Ramos (cell line): ENCODE measurements at regions not wholly inside any gene's neighbourhood (a gene's known extent, or its start where the extent isn't known, plus 50 kb on each side); places are given as distances from the start of the nearest gene placed in this dataset.
"Not testable (repeated sequence)": the region's sequence is repeated elsewhere in the genome, so short reads cannot be mapped to it uniquely, and the experiment has no call there.

ENCODE experiments used
- in situ Hi-C: fragments of 300-500 bp; cut with MboI; formaldehyde crosslinking; loops from one replicate; pipeline ENCODE4 v1.14.3; 2022; ENCODE audit warnings: low sequenced_read_pairs; ENCODE audit not compliant: unreplicated experiment

DNA sequence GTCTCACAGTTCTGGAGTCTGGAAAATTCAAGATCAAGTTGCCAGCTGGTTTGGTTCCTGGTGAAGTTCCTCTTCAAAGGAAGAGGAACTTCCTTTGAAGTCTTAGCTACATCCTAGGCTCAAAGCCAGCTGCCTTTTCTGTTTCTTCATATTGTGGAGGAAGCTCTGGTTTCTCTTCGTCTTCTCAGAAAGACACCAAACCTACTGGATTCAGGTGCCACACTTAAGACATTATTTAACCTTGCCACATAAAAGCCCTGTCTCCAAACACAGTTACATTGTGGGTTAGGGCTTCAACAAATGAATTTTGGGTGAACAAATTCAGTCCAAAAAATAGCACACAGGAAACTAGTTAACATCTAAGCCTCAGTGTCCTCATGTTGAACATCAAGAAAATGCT, 1019.8 kb downstream of the GALC start:
- in situ Hi-C loops = no loop called here

DNA sequence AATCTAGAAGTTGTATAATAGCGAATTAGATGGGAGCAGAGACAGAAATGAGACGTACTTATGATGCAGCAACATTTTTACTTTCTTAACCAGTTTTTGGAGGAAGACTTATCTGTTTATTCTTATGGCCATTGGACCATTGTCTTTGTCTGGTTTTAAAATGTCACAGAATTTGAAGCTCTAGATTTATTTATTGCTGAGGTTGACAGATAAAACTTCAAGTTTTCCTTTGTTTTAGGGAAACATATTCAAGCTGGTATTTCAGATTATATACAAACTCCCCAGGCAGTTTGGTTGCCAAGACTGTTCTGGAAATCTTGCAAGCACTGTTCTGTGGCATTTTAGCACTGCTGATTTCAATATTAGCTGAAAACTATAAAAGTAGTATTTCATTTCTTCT, 1021.7 kb downstream of the GALC start:
- in situ Hi-C loops = no loop called here

DNA sequence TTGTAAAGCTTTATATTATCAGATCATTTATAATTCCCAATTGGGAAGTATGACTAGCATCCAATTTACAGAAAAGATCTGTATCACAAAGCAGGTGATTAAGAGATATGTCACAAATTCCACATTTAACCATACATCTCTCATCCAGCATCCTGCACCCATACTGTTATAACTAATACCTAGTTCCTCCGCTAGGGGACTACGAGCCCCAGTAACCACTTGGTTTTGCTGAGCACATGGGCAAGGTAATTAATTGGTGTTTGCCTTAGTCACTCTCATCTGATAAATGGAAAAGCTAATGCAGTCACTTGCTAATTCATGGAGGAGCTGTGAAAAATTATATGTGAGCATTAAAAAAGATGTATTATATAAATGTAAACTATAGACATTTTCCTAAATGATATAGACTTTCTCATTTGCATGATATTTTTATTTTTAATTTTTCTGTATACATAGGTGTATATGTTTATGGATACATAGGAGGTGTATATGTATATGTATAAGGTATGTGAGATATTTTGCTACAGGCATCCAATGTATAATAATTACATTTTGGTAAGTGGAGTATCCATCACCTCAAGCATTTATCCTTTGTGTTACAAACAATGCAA, 1031.8 kb downstream of the GALC start:
- in situ Hi-C loops = no loop called here

DNA sequence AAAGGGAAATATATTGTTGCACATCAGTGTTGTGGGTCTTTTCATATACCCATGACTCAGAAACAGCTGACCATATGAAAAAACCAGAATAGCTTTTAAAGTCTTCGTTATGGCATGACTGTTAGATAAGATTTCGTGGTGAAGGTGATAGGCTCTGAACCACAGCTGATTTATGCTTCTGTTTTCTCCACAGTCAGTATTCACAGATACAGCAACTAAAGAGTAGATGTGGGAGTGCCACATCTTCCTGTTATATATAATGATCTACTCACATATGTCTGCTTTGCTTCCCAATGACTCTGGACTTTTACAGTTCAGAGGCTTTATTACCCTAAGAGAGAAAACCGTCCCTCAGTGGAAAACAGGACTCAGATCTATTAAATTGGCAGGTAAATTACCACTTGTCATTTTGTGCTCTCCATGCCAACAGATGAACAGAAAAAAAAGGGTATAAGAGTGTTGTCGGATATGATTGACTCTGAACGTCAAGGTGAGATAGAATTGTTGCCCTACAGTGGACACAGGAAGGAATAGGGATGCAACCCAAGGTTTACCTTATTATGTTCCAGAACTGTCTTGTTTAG, 1037.1 kb downstream of the GALC start:
- in situ Hi-C loops = no loop called here

DNA sequence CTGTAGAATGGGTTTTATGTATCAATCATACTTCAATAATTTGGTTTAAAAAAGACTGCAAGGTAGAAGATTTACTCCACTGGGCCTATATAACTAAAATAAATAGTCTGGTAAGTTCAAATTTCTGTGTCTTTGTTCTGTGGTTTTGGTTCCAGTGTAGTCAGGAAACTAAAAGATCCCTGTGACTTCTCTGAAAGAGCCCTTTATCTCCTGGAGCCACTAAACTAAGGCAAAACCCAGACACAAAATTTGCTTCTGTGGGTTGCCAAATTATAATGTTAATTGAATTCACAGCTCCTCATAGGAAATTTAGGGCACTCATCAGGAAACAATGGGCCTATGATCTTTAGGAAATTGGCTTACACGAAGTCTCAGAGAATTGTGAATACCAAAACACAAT, 1038.4 kb downstream of the GALC start:
- in situ Hi-C loops = no loop called here

DNA sequence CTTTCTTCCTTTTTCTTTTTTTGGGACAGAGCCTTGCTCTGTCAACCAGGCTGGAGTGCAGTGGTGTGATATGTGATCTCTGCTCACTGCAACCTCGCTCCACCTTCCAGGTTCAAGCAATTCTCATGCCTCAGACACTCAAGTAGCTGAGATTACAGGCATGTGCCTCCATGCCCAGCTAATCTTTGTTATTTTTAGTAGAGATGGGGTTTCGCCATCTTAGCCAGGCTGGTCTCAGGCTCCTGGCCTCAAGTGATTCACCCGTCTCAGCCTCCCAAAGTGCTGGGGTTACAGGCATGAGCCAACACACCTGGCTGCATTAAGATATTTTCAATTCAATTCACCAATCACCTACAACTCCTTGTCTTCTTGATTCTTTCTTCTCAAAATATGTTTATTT, 1046.5 kb downstream of the GALC start:
- in situ Hi-C loops = no loop called here

DNA sequence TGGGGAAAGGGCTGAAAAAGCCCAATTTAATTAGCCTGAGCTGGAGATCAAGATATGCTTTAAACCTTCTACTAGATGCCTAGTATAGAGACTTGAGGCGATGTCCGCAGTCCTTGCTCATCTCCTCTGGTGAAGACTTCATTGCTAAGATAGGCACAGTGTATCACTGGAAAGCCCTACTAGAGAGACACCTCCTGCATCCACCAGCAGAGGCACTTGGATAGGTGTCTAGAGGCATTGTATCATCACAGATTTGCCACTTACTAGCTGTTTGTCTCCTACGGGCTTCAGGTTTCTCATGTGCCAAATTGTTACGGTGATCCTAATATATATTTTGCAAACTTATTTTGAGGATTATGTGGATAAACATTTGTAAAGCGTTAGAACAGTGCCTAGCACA, 1048.5 kb downstream of the GALC start:
- in situ Hi-C loops = no loop called here

DNA sequence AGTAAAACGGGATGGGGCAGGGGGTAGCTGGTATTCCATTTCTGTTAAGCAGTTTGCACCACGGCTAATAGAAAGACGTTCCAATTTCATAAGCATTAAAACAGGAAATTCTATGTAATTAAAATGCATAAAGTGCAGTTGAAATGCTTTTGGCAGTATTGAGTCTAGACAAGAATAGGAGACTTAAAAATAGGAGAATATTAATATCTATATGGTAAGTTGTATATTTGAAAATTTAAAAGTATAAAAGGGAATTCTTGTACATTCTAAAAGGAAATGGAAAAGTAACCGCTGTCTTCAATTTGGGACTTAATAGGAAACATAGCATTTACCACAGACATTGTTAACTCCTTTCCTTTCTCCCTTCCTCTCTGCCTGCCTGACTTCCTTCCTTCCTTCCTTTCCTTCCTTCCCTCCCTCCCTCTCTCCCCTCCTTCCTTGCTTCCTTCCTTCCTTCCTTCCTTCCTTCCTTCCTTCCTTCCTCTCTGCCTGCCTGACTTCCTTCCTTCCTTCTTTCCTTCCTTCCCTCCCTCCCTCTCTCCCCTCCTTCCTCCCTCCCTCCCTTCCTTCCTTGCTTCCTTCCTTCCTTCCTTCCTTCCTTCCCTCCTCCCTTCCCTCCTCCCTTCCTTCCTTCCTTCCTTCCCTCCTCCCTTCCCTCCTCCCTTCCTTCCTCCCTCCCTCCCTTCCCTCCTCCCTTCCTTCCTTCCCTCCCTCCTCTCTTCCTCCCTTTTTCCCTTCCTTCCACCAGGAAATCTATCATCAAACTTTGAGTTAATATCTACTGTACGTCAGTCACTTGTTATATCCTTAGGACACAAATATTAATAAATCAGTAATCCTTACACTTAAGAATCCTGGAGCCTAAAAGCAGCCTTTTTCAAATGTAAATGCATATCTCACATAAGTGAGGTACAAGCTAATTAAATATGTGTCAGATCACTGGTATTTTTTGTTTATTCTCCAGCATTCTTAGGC, 1049.3 kb downstream of the GALC start:
- in situ Hi-C loops = no loop called here

DNA sequence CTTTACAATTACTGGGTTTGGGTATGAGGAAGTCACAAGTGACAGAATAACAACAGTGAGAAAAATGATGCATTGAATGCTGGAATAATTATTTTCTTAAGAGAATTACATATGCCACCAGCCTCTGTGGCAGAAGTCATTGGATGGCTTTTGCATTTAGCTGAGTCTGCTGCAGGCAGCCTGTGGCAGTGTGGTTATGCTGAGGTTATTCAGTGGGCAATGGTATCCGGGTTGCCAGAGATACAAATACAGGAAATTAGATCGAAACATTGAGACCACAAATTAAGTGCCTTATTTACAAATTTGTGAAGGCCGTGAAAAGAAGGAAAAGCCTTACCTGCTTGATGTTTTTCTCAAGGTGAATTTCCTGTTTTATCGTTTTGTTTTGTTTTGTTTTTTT, 1050.0 kb downstream of the GALC start:
- in situ Hi-C loops = no loop called here

DNA sequence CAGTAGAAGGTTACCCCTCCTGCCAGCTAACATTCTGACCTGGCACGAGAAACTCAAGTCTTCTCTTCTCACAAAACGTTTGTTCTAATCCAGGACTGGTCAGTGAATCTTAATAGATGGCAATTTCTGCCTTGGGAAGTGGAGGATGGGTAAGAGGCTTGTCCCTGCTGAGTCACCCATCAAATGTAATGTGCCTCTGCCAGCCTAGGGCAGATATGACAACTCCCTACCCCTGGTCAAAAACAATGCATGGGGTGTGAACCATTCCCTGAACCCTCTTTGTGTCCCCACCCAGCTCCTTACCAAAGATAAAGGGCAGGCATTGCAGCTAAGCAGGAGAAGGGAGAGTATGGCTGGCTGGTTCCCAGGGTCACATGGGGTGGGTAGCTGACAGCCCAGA, 1052.9 kb downstream of the GALC start:
- in situ Hi-C loops = no loop called here

DNA sequence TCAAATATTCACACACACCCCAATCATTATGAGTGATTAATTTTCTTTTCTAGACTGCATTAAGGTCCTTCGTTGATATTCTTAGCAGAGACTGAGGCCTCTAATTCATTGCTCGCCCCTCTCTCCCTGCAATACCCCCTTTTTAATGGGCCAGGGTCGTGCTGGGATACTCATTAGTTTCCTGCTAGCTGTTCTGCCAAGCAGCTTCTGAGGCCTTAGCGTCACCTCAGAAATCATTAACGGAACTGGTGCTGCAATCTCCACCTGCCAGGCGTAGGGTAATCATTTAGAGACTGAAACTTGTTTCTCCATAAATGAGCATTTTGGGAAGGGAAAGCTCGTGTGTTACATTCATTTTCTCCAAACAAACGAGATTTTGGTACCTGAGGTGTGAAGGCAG, 1054.7 kb downstream of the GALC start:
- in situ Hi-C loops = no loop called here

DNA sequence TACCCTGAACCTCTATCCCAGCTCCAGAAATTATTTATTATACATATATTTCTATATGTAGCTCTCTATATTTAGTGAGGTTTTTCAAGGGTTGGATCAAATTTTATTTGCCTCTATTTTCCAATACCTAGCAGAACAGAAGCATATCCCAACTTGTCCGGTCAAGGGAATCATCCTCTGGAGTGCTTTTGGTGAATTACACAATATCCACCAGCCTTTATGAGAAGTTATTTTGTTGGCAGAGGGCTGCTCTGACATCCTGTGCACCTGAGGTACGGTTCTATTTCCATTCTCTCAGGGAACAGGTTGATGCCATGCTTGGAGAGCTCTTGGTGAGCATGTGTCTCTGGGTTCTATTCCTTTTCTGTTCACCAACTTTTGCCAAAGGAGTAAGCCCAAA, 1056.4 kb downstream of the GALC start:
- in situ Hi-C loops = no loop called here

DNA sequence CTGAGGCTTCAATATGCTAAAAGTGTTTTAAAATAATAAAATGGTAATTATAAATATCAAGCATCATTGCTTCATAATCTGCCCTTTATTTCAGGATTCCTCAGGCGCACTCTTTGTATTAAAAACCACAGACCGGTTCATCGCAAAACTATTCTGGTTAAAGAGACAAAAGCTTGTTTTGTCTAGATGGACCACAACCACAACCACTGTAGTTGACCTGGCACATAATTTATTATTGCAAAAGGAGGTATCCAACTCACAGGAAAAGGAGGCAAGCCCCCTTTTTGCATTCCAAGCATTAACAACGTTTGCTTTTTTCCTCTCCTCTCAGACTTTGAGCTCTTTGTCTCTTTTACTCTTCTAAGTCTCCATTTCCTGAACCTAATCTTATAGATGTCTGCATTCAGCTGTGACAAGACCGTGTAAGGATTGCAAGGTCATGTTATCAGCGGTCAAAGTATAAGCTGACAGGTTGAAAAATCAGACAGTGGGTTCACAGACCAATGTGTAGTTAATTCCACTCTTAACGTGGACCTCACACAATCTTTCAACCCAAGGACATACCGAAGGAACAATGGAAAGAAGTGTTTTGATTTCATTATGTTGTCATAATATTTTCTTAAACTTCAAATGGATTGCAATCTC, 1057.6 kb downstream of the GALC start:
- in situ Hi-C loops = no loop called here

DNA sequence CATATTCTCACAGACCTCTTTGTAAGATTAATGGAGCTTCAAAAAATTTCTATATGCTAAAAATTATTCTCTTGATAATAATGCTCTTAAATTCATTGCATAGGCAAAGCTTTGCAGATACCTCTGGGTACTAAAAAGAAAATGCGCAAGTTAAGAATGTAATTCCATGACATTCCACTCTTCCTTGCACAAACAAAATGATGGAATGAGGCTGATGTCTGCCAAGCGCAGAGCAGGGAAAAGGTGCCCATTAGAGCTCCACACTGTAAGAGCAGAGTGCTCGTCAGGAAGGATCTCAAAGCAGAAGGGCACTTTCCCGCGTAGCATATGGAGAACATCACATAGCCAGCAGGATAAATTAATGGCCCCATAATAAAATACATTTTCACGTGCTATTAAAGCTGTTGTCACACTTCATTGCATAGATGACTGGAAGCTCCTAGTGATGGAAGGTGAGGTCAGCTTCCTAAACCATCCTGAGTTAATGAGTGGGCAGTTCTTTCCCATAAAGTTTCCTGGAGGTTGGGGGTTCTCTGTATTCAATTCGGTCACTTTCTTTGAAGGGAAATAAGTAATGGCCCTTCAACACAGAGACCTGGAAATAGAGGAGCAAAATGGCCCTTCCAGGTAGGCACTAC, 1058.9 kb downstream of the GALC start:
- in situ Hi-C loops = no loop called here

DNA sequence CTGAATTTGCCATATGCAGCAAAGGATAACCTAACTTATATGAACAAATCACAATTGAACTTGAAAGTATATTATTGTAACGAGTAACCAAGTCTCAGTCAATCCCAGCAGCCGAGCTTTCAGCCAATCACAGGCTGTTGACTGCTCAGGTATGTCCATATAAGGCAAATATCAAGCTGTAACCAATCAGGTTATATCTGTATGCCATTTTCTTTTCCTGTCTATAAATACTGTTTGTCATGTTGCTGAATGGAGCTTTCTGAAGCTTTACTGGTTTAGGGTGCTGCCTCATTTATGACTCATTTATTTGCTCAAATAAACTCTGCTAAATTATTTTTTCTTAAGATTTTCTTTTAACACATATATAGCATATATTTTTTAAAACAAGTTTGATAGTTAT, 1059.5 kb downstream of the GALC start:
- in situ Hi-C loops = no loop called here

DNA sequence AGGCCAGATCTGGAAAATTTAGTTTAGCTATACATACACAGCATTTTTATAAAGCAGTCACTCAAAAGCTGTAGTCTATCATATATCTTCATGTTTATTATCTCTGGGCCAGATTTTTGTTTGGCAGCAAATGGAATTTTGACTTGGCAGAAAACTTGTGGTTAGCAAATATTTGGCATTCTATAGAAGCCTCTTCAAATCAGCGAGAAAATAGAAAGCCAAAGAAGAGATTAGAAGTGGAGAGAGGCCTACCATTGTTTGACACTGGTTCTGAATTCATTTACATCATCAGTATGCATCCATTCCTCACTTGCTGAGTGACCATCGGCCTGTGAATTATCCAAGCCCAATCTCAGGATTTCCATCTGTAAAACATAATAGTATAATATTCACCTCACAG, 1077.6 kb downstream of the GALC start:
- in situ Hi-C loops = no loop called here

DNA sequence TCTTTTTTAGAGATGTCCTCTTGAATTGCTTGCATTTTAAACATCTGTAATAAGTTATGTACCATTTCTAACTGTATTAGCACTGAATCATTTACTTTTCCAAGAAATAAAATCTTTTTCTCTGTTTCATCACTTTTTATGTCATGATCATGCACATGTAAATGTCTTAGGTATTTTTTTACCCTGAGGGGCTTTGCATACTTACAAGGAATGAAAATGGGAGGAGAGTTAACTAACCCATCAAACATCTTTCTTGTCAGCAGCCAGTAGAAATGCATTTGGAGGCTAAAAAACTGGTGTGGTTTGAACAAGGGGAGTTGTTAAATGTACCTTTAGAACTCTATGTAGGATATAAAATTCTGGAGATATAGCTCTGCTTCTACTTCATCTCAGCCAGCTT, 1080.3 kb downstream of the GALC start:
- in situ Hi-C loops = no loop called here

DNA sequence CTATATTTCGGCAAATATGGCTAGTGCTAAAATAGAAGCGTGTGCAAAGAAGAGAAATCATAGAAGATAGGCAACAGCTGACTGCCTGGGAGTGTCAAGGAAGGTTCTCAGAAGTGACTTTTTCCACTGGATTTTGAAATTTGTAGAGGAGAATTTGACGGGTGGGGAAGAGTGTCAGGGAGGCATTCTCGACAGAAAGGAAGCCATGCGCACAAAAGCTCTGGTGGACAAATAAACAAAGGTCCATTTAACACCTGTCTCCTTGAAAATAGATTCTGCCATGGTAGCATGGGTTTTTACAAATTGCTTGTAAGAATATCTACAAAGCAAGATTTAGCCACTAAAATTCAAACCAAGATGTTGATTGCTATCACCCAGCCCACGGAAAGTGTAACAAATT, 1081.5 kb downstream of the GALC start:
- in situ Hi-C loops = no loop called here

DNA sequence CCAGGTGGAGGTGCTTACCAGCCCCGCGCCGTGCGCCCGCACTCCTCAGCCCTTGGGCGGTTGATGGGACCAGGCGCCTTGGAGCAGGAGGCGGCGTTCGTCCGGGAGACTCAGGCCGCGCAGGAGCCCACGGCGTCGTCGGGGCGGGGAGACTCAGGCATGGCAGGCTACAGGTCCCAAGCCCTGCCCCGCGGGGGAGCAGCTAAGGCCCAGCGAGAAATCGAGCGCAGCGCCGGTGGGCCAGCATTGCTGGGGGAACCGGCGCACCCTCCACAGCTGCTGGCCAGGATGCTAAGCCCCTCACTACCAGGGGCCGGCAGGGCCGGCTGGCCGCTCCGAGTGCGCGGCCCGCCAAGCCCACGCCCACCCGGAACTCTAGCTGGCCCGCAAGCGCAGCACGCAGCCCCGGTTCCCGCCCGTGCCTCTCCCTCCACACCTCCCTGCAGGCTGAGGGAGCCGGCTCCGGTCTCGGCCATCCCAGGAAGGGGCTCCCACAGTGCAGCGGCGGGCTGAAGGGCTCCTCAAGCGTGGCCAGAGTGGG, 1087.5 kb downstream of the GALC start:
- in situ Hi-C loops = not testable (repeated sequence)
